HG02852 (cell line): ENCODE measurements at regions not wholly inside any gene's neighbourhood (a gene's known extent, or its start where the extent isn't known, plus 50 kb on each side); places are given as distances from the start of the nearest gene placed in this dataset.
"Not testable (repeated sequence)": the region's sequence is repeated elsewhere in the genome, so short reads cannot be mapped to it uniquely, and the experiment has no call there.

ENCODE experiments used
- ATAC-seq: cut with Tn5 transposase; IDR thresholded peaks from one replicate; pipeline ENCODE4 v1.9.1; 2021; ENCODE audit warnings: mild to moderate bottlenecking, moderate library complexity; ENCODE audit not compliant: unreplicated experiment

DNA sequence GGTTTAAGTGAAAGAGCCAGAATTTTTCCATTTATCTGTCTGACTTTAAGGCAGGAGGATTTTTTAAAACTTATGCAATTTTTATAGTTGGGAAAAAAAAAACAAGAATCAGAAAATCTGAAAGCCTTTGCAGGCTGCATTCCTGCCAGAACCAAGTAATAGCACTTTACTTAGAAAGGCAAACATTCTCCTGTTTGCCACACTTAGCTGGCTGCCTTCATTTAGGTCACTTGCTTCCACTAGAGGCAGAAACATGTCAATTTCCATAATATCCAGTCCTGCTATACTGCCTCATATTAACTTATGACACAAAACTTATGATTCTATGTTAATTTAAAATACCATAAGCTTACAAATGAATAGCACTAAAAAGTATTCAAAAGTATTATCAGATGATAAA, 425.8 kb downstream of the FRK start:
- no peak for ATAC-seq

DNA sequence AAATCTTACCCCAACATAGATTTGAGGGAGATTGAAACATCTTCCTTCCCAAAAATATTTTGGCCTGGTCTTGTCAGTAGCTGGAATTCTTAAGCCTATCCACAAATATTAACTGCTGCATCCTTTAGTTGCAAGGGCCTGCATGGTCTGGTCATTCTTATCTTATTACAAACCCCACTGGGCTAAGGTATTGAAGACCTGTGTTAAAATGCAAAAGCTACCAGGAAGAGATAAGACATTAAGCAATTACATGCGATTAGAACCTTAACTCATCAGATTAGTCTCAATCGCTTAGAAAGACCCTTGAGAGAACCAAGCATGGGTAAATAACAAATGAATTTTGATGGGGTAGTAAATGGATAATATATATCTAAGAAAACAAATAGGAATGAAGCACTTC, 426.6 kb downstream of the FRK start:
- ATAC-seq, result no peak

DNA sequence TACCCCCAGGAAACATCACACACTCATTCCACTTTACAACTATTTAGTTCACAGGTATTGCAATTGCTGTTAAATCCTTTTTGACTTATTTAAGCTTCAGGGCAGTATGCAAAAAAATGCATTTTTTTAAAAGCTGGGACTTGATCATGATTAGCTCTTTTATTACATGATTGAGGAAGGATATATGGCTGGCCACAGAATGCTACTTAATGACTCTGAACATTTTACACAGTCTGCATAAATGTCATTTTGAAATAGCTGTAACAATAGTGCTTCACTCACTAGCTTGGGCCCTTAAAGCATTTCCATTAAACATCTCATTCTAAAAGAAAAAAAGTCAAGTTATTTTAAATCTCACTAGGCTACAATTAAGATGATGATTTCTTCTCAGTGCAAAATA, 429.7 kb downstream of the FRK start:
- ATAC-seq, result no peak

DNA sequence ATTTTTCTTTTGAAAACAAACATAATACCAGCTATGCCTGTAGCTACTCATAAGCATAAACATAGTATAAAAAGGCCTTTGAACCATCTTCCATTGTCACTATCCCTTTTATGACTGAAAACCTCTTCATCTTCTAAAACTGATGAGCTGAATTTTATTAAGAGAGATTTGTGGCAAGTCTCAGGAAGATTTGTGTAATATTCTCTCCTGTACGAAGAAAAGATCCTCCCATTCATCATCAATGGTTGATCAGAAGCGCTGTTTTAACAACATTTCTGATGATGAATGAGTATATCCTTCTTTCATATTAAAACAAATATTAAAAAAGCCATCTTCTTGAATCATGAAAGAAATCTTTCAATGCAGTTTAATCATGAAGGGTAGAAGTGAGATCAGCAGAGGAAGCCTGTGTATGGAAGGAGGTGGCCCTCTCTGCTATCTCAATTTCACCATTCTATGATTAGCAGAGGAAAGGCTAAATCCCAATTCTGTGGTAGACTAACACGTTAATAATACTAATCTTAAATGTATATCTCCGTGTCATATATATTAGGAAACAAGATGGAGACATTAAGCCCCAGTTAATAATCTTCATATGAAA, 430.2 kb downstream of the FRK start:
- ATAC-seq, result no peak

DNA sequence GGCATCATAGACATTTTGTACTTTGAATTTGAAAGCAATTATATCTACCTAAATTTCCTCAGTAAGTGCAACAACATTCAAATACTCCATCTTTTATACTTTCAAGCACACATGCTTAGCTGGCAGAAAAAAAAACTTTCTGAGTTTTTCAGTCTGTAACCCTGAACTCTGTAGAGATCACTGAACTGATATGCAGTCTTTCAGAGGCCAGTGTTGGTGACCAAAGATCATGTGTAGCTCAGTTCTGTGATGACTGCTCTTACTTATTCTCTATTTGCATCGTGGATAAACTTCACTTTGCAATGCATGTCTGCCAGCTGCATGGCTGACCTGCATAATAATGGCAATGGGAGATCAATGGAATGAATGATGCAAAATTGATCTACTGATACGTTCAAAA, 431.3 kb downstream of the FRK start:
- ATAC-seq, result no peak

DNA sequence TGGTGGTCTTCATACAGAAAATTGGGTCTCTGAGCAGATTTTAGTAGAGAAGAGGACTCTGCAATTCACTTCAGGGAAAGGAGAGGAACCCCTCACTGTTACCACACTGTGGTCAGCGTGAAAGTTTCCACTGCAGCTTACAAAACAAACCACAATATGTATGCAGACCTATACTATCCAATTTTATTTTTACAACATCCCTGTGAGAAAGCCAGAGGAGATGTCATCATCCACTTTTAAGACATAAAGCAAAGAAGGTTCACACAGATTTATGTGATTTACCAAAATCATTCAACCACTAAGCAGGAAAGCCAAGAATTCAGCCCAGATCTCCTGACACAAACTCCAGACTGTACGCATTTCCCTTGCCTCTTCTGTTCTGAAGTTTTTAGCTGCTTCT, 442.4 kb downstream of the FRK start:
- ATAC-seq, result no peak

DNA sequence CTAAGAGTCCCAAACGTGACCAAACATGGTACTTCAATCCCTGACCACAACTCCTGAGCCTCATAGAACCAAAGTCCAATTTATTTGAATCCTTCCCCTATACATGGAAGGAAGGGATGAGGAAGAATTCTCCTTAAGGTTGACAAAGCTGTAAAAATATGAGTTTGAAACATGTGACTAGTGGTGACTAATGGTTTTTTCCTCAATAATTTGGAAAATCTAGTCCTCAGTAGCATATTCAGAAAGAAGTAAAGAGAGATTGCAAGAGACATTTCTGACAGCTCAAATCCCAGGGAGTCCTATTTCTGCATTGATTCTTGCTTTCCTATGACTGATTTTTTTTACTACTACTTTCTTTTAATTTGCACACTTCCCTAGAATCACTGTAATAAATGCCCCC, 443.7 kb downstream of the FRK start:
- ATAC-seq, result no peak

DNA sequence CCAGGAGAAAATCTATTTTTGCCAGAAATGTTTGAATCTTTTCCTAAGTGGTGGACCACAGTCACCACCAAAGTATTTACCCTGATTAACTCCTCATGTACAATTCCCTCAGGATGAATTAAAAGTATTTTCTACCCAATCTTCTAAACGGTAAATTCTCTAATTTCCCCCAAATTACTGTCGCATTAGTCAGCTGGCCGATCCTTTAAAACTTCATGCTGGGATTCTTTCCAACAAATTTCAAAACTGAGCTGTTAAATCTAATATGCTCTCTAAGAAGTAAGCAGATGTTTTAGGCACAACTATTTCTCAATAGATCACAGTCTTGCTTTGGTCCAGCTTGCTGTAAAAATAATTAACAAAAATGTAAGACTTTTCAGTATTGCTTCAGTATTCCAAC, 447.2 kb downstream of the FRK start:
- ATAC-seq, result no peak

DNA sequence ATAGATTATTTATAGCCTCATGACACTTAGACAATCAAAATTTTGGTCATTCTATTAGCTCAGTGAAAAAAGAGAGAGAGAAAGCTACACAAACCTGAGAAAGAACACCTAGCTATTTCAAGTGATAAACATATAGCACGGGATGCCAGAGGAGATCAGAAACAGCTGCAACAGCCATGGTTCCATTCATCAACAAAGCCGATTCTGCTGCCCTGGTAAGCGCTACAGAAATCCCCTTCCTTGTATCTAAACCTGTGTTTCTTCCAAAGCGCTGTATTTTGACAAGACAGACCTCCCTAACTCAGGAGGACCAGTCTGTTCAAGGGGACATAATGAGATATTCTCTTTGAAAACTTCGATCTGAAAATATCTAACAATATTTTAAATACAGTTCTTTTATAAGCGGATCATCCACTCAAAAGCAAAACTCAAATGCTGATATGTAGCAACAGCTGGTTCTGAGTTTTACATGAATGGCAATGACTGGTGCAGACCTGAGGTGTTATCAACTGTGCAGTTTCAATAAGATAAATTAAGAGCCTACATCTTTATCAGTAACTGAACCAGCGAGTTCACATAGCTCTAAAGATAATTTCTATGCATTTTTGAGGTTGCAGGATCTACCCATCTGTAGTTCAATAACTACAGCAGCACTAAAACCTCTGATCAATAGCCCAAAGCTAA, 447.8 kb downstream of the FRK start:
- ATAC-seq, result no peak

DNA sequence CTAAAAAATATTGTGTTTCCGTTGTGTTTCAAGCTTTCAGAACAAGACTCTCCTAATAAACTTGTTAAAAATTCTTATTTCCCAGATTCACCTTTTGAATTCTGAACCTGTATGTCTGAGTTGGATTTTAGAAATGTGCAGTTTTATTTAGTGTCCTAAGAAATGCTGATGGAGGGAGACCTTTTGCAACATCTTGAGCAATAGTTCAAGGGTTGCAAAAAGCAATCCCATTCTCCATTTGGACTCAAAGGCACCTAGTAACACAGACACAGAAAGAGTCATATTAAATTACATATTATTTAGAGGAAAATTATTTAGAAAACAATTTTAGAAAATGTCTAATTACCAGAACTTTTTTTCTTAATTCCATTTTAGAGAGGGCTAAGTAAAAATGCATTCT, 448.5 kb downstream of the FRK start:
- ATAC-seq, result no peak

DNA sequence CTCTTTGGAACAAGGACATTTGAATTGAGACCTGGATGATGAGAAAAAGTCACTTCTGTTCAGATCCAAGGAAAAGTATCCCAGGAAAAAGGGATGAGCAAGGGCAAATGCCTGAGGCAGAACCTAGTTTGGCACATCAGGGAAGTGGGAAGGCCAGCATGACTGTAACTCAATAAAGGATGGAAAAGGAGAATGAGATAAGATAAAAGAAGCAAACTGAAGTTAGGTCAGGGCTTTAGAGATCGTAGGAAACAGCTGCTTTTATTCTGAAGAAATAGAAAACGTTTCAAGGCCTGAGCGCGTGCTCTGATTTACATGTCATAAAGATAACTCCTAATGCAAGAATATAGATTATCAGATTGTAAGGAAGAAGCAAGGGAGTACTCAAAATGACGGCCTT, 450.0 kb downstream of the FRK start:
- ATAC-seq, result no peak

DNA sequence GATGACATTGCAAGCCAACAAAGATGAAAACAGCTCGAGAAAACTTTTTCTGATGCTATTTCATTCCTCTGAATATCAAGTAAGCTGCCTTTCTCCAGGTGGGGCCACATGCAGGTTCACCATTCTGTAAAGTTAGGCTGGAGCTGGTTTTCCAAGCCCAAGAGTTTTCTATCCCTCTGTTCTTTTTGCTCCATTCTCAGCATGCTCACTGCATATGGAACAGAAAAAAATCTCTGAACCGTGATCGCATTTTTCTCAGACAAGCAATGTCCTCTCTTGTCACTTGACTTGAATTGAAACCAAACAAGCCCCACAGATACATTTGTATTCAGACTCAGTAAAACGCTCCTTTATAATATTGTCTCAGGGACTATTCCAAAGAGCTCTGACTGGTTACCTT, 451.6 kb downstream of the FRK start:
- ATAC-seq, result no peak

DNA sequence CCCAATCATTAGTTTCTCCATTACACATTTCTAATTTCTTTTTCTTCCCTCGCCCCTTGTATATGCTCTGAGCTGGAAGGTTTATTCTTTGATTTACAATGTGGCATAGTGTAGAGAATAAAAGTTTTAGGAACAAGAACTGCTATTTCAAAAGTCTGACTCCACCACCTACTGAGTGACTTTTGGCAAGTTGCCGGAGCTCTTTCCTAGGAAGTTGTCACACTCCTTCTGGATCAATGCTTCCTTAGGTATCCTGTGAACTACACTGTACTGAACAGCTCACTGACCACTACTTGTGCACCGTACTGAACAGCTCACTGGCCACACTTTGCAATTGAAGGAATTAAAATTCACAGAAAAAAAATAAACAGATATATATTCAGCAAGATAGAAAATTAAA, 458.2 kb downstream of the FRK start:
- ATAC-seq, result no peak

DNA sequence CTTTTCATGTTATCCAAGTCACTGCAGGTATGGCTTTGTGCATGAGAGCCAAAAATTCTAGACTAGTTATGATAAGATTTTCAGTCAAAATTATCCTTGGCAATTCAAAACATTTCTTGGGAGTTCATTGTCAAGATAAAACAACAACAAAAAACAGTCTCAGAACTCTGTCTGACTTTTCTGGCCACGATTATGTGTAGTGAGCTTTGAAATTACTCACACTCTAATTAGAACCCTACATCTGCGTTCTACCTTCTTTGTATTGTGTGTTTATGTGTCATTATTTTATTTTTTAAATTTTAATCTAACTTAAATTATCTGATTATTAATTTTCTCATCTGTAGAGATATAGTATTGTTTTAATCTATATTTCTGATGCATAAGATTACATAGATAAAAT, 459.2 kb downstream of the FRK start:
- no peak for ATAC-seq

DNA sequence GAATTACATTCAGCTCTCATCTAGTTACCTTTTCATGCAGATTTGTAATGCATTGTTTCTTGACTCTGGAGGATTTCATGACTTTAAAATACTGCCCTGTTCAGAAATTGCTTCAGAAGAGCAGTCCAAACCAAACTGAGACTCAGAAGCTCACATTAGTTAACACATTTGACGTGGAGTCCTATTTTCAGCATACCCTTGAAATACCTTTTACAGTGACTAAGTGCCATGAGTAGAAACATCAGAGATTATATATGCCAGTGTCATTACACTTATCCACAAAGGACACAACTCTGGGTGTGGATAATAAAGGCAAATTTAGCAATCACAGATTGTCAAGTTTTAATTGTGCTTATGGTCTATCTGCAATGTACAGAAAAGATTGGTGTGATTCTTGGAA, 459.6 kb downstream of the FRK start:
- ATAC-seq, result no peak

DNA sequence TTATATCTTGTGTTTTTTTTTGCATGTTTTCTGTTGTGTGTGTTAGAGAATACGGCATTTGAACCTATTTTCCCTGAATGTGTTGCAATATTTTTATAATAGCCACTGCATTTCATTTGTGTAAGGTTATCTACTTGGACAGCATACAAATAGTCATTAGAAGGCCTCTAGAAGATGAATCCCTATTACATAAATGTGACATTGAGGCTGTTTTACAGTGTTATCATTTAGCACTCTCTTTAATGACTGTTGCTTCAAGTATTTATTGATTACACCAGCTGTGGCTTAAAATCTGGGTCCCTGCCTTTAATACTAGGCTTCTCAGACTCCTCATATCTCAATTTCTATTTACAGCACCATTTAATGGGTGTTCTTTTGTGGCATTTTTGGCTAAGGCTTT, 465.8 kb downstream of the FRK start:
- no peak for ATAC-seq

DNA sequence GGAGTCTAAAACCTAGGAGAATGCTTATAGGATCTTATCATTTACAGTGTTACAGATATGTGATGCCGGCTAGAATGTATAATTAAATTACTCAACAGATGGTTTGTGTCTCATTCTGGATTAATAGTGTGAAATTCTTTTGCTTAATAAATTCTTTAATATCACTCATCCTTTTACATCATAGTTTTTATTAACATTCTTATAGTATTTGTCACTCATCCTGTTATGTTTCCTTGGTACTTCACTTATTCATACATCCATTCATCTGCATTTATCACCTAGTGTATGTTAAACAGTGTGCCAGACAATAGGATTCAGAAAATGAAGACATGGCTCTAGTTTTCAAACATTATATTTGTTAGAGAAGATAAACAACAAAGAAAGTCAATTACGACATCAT, 468.7 kb downstream of the FRK start:
- ATAC-seq, result no peak

DNA sequence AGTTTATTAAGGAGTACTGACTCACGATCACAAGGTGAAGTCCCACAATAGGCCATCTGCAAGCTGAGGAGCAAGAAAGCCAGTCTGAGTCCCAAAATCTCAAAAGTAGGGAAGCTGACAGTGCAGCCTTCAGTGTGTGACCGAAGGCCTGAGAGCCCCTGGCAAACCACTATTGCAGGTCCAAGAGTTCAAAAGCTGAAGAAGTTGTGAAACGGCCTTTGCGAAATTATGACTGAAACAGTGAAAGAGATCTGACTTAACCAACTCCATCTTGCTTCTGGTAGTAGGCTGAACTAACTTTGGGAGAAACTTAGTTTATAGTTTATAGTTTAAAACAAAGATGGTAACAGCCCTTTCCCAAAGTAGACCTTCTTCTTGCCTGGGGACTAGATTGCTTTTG, 471.6 kb downstream of the FRK start:
- ATAC-seq, result not testable (repeated sequence)

DNA sequence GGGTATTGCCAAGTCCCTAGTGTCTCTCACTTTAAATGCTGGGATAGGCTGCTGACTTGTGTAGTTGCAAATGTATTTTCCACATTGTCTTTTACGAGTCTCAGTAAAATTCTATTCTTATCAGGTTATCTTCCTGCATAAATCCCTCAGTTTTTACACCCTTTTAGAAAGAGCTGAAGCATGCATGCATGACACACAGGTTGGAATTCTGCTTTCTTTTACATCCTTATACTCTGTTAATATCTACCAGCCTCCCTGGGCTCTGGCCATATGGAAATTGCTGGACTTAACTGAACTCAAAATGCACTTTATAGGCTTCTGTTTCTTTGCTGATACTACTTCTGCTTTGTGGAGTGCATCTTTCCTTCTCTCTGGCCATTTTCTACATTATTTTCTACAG, 477.4 kb downstream of the FRK start:
- no peak for ATAC-seq

DNA sequence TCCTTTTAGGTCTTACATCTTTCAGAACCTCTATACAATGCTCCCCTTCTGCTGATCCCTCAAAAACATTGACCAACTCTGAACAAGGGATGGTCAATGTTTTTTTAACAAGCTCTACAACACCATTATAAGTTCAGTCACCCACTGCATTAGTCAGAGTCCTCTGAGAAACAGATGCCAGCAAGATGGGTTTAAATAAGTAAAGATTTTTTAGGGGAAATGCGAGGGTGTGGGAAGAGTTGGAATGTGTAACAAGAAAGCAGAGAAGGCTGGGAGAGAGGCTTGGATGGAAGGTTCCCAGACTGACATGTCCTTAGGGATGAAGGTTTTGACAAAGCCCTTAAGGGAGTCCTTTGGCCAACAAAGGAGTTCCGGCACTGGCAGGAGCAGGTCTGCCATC, 478.3 kb downstream of the FRK start:
- ATAC-seq, result no peak

DNA sequence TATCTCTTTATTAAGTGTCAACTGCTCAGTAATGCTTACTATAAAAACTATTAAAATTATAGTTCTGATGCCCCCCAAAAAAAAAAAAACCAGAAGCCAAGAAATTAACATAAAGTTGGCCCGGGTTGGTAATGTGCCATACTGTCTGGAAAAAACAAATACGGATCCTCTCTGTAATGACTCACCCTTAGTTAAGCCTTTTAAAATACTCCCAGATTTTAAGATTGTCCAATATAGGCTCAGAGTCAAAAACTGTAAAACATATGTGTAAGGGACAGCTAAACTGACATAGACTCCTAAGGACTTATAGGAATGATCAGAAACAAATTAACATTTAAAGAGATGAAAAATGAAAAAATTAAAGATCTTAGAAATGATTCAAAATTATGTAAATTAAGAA, 481.1 kb downstream of the FRK start:
- ATAC-seq, result not testable (repeated sequence)

DNA sequence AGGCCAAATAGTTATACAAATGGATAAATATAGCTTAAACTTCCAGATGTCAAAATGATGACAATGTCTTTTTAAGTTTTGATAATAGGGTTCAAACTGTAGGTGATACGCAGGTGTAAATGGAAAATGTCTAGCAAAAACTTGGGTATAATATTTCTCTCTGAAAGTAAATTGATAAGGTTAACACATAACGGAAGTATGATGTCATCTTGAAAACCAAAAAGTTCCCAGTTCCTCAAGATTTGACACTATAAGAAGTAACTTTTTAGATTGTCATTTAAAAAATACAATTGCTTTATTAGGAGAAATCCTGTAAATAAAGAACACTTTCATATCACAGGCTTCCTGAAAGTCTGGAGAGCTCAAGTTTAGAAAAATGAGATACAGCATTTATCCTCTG, 483.4 kb downstream of the FRK start:
- ATAC-seq, result no peak

DNA sequence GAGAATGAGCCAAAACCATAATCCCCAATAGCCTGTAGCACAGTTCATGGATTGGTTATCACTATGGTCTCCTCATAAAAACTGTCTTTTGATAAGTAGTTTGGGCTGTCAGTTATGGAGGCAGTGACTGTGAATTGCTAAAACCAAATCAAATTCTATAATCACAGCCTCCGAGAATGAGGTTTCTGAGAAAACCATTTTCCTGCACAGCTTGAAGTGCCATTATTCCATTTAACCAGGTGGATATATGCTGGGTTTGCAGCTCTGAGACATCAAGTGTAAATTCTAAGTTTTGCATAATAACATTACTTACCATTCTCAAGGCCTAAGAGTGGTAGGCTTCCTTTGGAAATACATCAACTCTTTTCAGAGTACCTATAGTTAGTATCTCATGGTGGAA, 485.4 kb downstream of the FRK start:
- ATAC-seq, result no peak
